Activated T-cell treated with anti-CD3 and anti-CD28 coated beads for 1 hour (primary cell): ENCODE measurements at regions not wholly inside any gene's neighbourhood (a gene's known extent, or its start where the extent isn't known, plus 50 kb on each side); places are given as distances from the start of the nearest gene placed in this dataset.
"Not testable (repeated sequence)": the region's sequence is repeated elsewhere in the genome, so short reads cannot be mapped to it uniquely, and the experiment has no call there.

Experiments
- DNase-seq: peaks from one replicate; pipeline ENCODE4 v3.0.0-alpha.2; 2020; ENCODE audit warnings: low read depth

DNA sequence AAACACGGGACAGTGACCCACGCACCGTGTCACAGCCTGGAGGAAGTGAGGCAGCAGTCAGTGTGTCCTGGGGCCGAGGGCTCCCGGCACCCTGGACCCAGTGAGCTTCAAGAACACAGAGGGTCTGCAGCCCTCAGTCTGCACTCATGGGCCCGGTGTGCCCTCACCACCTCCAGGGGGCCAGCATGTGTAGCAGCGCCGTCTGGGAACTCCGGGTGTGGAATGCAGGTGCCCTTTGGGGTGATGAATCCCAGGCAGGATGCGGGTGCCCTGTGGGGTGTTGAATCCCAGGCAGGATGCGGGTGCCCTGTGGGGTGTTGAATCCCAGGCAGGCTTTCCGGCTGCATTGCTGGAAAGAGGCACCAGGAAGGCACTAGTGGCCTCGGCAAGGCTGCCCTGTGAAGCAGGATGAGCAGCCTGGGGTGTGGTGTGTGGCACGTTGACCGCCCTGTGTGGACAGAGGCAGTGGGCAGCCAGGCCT is 1399.9 kb downstream of the BRD1 start:
- no peak for DNase-seq

DNA sequence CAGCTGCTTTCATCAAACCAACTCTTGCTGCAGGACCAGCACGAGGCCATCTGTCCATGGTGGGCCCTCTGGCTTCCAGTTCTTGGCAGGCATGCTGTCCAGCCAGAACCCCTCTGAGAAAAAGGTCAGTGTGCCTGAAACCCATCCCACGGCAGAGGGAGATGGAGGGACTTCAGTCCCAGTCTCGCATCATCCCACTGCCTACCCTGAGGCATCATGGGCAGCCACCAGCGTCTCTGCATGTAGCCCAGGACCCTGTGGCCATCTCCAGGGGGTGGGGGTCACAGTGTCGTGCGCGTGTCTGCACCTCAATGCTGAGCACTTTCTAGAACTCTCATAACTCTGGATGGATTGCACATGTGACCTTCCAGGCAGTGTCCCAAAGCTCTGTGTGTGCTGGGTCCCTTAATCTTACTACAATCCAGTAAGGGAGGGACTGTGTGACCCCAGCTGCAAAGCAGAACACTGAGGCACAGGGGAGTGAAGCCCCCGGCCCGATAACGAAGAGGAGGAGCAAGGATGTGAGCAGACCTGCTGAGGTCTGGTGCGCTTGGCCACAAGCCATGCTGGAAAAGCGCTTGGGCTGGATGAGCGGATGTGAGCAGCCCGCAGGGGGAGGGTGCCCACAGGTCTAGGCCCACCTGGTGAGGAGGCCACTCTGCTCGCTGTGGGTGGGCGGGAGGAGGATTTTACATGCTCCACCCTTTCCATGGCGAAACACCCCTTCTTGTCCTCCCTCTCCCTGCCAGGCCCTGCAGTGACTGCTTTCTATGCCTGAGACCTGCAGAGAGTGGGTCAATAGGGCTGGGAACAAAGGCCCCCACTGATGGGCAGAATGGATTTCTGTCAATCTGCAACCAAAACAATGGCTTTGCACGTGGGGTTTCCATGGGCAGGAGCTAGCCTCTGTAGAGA is 1401.0 kb downstream of the BRD1 start:
- DNase-seq: no peak

DNA sequence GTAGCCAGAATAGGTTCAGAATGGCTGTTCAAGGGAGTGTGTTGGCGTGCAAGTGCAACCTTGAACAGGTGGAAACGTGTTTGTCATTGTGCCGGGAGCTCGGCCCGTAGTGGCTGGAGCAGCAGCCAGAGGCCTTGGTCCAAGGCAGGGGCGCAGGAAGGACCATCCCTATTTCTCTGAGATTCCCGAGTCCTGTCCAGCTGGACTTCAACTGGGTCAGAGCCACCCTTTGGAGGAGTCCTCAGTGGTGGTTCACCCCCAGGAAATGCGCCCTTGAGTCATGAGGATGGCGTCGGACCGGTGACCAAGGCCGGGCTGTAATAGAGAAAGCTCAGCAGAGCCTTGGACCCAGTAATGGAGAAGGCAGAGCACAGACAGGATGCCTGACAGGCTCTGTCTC is 1402.0 kb downstream of the BRD1 start:
- no peak for DNase-seq

GRCh38 chr22:48425091-48425506 is 1402.6 kb downstream of the BRD1 start:
- DNase-seq: no peak

GRCh38 chr22:48424661-48425060 is 1403.0 kb downstream of the BRD1 start:
- no peak for DNase-seq

DNA sequence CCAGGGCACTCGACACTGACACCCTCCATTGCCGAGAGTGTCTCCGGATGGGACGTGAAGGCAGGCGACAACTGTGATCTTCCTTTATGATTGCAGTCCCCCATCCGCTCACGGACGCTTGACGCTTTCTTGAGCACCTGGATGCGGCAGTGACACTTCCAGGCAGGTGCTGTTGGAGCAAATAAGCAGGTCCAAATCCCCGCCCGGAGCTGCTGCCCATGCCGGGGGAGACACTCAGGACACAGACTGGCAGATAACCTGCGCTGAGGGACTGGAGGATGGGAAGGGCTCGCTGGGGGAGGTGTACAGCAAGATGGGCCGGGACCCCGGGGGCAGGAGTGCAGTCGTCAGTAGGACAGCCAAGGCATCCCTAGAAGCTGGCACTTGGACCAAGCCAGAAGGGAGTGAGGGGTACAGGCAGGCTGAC is 1403.5 kb downstream of the BRD1 start:
- no peak for DNase-seq

DNA sequence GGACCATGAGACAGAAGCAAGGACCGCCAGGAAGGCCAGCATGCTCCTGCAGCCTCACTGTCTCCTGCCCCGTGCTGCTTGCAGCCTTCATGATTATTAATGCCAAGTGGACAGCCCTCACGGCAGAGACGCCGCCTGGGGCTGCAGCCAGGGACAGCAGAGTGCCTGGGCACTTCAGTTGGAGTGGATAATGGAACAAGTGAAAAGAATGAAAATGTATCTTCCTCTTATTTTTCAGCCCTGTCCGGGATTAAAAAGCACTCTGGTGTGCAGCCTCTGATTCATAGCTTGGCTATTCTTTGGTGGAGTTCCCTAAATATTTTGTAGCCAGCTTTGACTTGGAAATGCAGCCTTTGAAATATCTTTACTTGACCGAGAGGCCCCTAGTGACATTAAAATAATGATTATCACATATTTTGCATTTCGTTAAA is 1404.2 kb downstream of the BRD1 start:
- no peak for DNase-seq

DNA sequence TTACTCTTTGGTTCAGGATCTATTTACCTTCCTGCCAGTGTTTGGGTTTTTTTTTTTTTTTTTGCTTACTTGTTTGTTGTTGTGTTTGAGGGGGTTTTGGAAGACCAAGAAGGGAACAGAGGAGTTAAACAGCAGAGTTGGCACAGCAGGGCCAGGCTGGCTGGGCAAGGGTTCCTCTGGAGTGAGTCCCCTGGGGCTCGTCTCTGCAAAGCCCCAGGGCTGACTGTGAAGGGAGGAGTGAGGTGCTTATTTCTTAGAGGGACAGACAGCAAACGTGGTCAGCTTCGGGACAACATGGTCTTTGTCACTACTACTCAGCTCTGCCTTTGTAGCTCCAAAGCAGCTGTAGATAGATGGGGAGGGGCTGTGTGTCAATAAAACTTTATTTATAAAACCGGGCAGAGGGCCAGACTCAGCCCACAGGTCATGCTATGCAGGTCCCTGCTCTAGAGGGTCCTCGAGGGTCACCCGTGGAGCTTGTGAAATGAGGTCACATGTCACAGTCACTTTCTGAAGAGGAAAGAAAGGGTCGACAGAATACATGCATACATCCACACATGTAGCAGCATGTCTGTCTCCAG is 1404.7 kb downstream of the BRD1 start:
- DNase-seq: no peak

- no peak for DNase-seq
These were observed 1408.8 kb downstream of the BRD1 start for GRCh38 chr22:48418831-48419230.

DNA sequence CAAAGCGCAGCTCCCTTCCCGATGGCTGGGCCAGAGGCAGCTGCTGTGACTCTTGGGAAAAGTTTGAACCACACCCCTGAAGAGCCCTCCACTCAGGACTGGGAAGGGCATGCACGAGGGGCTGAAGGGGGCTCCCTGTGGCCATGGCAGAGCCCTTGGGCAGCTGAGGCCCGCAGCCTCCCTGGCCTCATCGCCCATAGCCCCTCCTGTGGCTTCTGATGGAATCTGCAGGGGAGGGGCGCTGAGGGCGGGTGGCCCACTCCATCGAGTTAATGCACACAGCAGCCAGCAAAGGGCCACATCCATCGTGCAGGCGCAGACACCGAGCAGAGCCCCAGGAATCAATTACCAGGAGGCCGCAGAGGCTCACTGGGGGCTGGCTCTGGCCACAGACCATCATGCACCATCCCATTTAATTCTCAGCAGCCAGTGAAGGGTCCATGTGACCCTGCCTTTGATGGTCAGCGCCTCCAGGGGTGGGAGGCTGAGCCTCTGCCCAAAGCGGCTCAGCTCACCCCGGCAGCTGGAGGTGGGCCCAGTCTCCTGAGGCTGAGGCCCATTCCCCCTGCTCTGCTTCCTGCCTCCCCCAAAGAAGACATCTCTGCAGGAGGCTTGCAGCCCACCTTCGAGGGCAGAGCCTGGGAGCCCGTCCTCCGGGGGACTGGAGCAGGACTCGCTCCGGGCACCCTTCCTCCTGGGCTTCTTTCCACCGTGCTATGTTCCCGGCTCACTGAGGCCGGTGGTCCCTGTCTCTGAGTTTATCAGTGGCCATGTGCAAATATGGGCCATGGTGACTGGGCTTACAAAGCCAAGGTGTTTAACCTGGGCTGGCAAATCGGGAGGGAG is 1410.2 kb downstream of the BRD1 start:
- DNase-seq: no peak

- DNase-seq: no peak
These were observed 1411.1 kb downstream of the BRD1 start for GRCh38 chr22:48416396-48417224.

DNA sequence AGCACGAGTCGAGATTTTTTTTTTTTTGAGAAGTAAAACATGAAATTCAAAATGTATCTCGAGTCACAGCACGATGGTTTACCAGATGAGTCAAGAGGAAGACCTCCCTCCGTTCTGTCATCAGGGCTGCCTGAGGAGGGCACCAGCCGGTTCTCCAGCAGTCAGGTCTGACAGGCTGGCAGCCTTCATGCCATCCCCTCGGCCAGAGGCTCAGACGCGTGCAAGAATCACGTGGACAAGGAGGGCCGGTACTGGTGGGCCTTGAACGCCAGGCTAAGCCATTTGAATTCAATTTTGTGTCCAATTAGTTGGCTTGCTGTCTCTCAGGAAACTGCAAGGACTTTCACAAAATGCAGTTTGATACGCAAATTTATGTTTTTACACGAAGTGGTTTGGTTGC is 1412.2 kb downstream of the BRD1 start:
- DNase-seq: no peak

GRCh38 chr22:48414651-48415050 is 1413.0 kb downstream of the BRD1 start:
- no peak for DNase-seq

DNA sequence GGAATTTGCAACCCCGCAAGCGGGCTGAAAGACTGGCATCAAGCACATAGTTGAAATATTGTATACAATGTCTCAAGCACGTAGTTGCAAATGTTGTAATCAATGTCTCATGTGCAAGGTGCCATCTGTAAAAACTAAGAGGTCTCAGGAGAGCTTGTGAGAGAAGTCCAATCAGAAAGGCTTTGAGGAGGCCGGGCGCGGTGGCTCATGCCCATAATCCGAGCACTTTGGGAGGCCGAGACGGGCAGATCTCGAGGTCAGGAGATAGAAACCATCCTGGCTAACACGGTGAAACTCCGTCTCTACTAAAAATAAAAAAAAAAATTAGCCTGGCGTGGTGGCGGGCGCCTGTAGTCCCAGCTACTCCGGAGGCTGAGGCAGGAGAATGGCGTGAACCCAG is 1414.7 kb downstream of the BRD1 start:
- not testable (repeated sequence) for DNase-seq

GRCh38 chr22:48410536-48410935 is 1417.1 kb downstream of the BRD1 start:
- DNase-seq: no peak

DNA sequence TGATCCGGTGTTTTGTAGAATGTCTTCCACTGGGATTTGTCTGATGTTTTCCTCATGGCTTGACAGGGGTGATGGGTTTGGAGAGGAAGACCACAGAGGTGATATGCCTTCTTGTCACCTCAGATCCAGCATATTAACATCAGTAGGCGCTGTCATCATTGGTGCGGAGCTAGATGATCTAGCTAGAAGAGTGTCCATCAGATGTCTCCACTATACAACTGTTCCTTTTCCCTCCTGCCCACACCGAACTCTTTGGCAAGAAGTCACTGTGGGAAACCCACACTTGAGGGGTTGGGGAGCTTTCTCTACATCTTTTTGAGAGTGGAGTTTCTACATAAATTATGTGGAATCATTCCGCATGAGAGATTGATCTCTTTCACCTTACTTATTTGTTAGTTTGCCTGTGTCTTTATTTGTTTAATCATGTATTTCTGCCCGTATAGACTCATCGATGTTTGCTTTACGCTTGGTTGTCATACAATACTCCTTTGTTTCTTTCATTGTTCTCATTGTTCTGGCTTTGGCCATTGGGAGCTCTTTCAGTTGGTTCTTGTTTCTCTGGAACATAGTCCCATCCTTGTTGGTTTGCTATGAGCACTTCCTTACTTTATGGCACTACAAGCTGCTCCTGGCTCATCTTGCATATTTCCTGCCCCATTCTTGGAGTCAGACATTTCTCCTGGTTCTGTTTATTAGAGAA is 1420.3 kb downstream of the BRD1 start:
- DNase-seq: no peak

DNA sequence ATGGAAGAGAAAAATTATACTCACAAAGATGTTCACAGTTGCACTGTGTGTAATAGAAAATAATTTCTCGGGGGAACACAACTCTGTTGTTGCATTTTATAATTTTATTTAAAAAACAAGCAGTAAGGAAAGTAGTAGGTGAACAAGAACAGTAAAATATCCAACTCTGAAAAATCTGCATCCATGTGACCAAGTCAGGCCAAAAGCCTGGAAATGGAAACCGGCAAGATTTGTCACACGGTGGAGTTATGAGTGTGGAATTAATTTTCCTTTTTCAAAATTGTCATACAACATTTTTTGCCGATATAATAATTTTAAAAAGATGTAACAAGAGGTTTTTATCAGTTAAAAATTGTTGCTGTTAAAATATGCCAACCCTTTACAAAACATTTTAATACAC is 1421.5 kb downstream of the BRD1 start:
- no peak for DNase-seq

GRCh38 chr22:48405741-48406140 is 1421.9 kb downstream of the BRD1 start:
- DNase-seq: no peak

GRCh38 chr22:48404801-48405447 is 1422.7 kb downstream of the BRD1 start:
- DNase-seq: no peak
